SK-MEL-5 (cell line): ENCODE measurements at regions not wholly inside any gene's neighbourhood (a gene's known extent, or its start where the extent isn't known, plus 50 kb on each side); places are given as distances from the start of the nearest gene placed in this dataset.

ENCODE experiments used
- DNase-seq: peaks from one replicate; pipeline ENCODE4 v3.0.0-alpha.2; 2016; ENCODE audit warnings: low read depth, low spot score
- in situ Hi-C: cut with HindIII; loops from 2 replicates; pipeline ENCODE4 v1.10.0; 2016; ENCODE audit warnings: low sequenced_read_pairs, high pct_unique_total_duplicates, low pct_unique_long_range_greater_than_20kb

DNA sequence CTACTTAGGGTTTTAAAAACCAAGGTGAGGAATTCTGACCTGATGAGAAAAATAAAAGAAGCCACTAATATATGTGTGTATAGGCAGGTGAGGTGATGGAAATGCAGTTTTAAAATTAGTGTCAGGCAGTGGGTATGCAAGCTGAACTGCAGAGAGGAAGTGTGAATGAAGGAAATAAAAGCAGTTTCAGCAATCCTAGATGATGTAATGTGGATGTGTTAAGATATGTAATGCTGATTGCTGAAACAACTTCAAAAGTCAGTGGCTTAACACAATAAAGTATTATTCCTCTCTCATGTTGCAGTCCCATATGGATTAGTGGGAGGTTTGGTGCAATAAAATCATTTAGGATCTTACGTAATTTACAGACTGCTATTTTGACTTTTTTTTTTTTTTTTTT is 119.9 kb upstream of the ASCC3 start:
- no peak for DNase-seq
- in situ Hi-C loops: no loop called here

DNA sequence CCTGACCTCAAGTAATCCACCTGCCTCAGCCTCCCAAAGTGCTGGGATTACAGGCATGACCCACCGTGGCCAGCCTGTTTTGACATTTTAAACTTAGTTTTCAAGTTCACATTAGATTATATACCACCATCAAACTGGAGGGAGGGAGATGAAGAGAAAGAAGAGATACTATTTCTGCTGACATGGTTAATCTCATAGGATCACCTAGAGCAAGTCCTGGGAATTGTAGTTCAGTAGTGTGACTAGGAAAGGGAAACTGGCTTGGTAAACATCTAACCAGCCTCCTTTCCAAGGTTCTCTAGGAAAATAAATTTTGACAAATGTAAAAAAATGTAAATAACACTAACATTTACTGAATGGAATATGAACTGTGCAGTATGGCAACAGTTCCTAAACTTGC is 120.5 kb upstream of the ASCC3 start:
- in situ Hi-C loops: no loop called here
- no peak for DNase-seq

DNA sequence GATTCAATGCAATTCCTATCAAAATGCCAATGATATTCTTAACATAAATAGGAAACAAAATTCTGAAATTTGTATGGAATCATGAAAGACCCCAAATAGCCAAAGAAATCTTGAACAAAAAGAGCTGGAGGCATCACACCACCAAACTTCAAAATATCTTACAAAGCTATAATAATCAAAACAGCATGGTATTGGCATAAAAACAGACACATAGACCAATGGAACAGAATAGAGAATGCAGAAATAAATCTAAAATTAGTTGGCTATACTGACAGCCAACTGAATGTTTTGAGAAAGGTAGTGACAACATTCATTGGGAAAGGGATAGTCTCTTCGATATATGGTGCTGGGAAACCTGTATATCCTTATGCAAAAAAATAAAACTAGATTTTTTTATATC is 121.9 kb upstream of the ASCC3 start:
- in situ Hi-C loops: no loop called here
- no peak for DNase-seq

DNA sequence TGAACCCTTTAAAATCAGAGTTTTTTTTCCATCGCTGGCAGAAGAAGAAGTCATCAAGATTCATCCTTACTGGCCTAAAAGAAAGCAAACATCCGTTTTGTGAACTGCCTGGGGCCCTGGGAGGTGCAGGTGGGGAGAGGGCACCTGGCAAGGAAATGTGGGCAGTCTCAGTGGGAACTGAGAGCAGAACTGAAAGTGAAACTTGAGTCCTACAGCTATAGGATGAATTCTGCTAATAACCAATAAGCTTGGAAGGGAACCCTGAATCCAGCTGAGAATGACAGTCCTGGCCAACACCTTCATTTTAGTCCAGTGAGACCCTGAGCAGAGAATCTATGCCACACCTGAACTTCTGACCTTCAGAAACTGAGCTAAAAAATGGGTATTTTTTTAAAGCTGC is 130.1 kb upstream of the ASCC3 start:
- DNase-seq: no peak
- in situ Hi-C loops: no loop called here

DNA sequence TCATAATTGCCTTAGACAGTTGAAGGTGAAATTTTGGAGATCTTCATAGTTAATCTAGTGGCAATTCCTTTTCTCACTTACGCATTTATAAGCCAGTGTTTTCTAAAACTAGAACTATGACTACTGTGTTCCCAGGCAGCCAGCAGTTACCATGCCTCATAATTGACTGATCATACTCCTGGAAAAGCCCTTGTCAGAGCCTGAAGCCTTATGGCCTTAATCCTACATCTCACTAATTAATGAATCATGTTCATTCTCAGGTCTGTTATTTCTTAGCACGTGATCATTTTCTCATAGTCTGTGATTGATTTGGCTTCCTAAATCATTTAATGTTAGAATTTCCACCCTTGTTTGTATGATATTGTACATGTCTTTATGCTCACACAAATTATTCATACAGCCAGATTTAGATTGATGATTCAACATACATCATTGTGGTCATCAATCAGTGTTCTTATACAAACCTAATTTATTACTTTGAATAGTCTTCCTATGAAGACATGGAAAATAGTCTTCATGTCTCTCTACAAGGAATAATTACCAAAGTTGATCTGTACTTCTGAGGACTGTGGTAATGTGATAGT is 132.6 kb upstream of the ASCC3 start:
- no peak for DNase-seq
- in situ Hi-C loops: no loop called here

DNA sequence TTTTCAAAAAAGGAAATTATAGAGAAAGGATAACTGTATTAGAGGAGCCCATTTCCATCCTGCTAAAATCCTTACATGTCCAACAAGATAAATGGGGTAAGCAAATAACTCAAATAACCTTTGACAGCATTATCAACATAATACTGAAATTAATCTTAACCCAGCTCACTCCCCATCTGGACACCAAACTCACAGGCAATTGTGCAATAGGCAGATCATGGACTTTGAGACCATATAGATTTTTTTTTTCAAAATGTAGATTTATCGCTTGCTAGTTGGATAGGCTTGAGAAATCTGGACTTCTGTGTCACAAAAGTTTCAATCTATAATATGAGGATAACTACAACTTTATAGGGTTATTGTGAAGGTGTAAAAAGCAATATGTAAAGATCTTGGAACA is 134.4 kb upstream of the ASCC3 start:
- in situ Hi-C loops: no loop called here
- DNase-seq: no peak

DNA sequence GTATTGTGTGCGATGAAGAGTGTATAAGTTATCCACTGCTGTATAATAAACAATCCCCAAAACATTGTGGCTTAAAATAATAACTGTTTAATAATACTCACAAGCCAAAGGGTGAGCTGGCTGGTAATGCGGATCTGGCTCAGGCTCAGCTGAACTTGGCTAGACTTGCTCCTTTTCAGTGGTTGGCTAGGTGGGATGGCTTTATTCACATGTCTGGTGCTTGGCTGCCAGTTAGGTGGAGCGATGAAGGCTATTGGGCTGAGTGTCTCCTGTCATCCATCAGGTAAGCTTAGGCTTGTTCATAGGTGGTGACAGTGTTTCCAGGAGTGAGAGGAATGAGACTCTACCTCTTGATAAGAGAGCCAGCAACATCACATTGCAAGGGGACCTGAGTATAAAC is 135.0 kb upstream of the ASCC3 start:
- DNase-seq: no peak
- in situ Hi-C loops: no loop called here

DNA sequence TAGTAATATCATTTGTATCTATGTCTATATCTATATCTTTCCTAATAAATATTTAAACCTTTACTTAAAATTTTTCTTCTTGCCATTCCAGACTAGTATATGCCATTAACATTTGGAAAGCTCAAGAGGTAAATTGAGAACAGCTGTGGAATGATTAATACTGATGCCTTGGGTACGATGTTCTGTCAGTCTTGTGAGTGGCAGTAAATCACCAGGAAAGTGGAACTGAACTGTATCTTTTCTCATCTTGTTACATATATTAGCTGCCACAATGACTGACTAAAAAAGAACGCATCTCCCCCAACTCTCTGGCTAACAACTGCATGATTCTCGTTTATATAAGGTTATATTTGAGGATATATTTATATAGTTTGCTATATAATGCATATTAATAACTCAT is 137.0 kb upstream of the ASCC3 start:
- in situ Hi-C loops: no loop called here
- DNase-seq: no peak

DNA sequence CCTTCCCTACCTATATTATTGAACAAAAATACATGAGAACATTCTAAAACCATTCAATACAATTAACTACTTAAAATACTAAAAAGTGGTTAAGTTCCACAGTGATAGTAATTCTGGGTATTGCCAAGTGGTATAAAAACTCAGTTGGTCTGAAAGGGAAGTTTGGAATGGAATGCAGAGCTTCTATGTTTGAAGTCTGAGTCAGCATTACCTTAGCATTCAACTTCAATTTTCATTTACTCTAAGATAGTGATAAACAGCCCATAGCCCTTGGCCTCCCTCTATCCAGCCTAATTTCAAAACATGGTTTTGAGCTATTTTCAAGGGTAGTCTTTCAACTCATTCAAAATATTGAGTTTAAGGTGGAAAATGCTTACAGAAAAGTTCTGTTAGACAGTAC is 140.4 kb upstream of the ASCC3 start:
- in situ Hi-C loops: no loop called here
- DNase-seq: no peak

DNA sequence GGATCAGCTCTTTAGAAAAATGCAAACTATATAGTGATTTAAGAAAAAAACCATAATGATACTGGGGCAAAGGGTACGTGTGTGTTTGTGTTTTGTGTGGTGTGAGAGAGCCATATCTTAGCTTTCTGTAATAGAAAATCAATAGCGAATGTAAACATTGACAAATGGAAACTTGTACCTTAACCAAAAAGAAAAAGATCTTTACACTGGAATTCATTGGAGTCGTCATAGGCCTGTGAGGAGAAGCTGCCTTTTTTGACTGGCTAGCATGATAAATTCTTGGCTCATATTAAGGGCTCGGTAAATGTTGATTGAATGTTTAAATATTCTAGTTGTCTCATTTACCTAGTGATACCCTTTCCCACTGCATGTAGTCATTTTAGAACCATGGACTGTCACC is 161.8 kb upstream of the ASCC3 start:
- in situ Hi-C loops: no loop called here
- DNase-seq: no peak

DNA sequence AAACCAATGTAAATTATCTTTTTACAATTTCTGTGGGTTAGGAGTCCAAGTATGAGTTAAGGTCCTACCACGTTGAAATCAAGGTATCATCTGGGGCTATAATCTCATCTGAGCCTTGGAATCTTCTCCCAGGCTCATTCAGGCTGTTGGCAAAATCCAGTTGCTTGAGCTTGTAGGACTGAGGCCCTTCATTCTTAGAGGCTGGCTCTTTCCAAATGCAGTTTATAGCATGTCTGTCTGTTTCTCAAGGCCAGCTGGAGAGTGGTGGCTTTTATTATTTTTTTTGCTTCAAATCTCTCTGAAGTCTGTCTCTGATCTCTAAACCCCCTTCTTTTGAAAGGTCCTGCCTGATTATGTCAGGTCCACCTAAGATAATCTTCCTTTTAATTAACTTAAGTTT is 177.2 kb upstream of the ASCC3 start:
- DNase-seq: no peak
- in situ Hi-C loops: no loop called here

DNA sequence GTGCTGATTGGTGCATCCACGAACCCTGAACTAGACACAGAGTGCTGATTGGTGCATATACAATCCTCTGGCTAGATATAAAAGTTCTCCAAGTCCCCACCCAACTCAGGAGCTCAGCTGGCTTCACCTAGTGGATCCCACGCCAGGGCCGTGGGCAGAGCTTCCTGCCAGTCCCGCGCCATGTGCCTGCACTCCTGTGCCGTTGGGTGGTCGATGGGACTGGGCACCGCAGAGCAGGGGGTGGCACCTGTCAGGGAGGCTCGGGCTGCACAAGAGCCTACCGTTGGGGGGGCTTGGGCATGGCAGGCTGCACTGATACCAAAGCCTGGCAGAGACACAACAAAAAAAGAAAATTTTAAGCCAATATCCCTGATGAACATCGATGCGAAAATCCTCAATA is 185.4 kb upstream of the ASCC3 start:
- DNase-seq: no peak
- in situ Hi-C loops: no loop called here

DNA sequence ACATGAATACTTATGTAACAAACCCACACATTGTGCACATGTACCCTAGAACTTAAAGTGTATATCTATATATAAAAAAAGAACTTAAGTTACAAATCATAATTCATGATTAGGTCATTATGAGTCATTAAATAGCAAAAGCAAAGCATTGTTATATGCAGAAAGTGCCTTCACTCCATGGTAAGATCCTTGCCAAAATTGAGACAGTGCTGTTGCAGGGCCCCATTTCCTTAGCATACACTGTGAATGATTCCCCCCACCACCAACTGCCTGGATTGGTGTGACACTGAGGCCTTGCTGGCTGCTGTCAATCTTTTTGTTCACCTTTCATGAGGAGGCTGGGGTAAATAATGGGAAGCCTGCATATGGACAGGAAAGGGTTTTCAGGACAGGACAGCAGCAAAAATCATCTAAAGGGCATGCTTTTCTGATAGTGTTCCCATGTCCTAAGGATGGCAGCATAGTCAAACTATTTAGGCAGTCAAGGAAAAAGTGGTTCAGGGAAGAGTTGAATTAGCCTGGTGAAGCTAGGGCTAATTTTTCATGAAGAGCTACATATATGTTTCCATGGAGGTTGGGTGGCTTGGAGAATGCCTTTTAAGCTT is 188.2 kb upstream of the ASCC3 start:
- peak; percentile 12 for DNase-seq
- in situ Hi-C loops: no loop called here

DNA sequence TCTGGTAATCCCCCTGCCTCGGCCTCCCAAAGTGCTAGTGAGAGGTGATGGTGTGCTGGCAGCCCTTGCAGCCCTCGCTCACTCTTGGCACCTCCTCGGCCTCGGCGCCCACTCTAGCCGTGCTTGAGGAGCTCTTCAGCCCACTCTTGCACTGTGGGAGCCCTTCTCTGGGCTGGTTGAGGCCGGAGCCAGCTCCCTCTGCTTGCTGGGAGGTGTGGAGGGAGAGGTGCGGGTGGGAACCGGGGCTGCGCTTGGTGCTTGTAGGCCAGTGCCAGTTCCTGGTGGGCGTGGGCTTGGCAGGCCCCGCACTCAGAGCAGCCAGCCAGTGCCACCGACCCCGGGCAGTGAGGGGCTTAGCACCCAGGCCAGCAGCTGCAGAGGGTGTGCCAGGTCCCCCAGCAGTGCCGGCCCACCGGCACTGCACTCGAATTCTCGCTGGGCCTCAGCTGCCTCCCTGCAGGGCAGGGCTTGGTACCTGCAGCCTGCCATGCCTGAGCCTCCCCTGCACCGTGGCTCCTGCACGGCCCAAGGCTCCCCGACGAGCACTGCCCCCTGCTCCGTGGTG is 189.0 kb upstream of the ASCC3 start:
- in situ Hi-C loops: no loop called here
- no peak for DNase-seq

DNA sequence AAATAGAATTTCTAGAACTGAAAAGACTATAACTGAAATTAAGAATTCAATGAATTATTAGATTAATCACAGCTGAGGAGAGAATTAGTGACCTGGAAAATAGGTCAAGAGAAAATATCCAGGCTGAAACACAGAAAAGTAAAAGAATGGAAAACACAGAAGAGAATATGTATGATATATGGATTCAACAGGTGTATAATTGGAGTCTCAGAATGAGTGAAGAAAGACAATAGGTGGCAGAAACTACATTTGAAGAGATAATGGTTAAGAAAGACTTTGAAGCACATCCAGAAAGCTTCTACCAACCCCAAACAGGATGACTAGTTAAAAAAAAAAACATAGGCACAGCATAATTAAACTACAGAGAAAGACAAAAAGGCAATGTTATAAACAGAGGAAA is 196.2 kb upstream of the ASCC3 start:
- in situ Hi-C loops: no loop called here
- DNase-seq: no peak

DNA sequence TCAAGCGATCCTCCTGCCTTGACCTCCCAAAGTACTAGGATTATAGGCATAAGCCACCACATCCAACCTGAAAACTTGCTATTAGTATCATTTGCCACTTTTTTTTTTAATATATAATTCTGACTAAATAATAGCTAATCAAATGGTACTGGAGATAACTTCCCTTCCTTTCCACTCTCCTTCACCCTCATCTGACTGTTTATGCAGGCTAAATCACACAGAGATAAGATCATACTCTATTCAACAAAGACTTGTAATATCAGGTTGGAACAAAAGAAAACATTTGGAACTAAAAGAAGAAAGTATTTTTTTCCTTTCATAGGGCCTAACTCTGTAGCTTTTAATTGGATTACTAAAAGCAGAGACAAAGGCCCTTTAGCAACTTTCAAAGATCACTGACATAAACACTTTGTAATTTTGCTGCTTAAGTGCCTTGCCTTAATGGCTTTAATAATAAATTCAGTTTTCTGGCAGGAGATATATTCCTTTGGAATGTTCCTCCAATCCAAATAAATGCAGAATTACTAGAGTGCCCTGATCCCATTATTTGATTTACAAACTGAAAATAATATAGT is 198.7 kb upstream of the ASCC3 start:
- in situ Hi-C loops: no loop called here
- no peak for DNase-seq

DNA sequence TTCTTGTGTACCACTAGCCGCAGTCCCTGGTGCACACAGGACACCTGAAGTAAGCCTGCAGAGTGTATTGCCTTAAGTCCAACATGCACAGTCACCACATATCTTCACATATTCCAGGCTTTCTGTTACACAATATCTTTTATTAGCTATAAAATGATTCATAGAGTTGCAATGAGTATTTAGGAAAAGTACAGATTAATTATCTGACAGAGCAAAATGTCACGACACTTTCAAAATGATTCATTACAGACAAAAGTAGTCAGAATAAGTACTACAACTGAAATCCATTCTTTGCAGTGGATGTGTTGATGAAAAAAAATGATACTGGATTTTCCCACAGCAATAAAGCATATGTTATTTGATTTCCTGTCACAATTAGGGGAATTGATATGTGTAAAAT is 199.5 kb upstream of the ASCC3 start:
- DNase-seq: no peak
- in situ Hi-C loops: no loop called here

DNA sequence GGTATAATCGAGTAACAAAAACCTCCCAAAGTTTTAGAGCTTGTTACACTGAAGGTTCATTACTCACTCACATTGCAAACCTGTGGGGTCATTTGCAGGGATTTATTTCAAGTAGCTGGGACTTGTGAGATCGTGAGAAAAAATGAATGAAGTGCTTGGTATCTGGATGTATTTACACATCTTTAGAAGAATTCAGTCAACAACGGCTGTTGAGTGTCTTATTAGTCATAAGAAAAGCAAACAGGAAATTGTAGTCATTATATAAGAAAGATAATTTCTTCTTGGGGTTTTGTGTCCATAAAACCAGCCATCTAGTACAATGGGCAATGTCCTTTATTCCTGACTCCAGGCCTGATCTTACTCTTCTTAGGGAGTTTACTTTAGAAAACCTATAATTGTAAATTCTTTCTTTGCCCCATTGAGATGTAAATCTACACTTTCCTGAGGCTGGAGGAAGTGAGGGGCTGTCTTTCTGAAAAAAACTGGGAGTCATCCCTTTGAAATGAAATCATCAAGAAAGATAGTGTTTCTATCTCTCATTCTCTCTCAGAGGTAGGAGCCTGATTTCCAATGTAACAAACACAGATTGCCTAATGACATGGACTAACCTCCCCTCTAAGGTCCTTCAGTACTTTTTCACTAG is 202.5 kb upstream of the ASCC3 start:
- in situ Hi-C loops: no loop called here
- DNase-seq: no peak

DNA sequence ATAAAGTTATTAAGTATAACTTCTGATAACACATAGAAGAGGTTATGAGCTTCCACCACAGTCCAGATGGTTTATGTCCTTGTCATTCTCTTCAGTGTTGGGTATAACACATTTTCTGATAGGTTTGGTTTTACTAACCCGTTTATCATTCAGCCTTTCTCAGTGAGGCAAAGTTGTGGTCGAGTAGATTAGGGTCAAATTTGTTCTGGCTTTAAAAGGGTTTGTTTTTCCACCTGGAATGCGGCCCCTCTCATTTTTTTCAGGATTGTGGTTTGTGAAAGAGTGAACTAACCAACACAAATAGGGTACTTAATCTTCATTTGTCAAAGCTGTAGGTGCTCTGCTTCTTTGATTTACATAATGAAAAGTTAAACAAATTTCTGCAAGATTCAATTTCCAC is 204.2 kb upstream of the ASCC3 start:
- DNase-seq: no peak
- in situ Hi-C loops: no loop called here
